ENCODE measurements at regions not wholly inside any gene's neighbourhood (a gene's known extent, or its start where the extent isn't known, plus 50 kb on each side); places are given as distances from the start of the nearest gene placed in this dataset.
"Not testable (repeated sequence)": the region's sequence is repeated elsewhere in the genome, so short reads cannot be mapped to it uniquely, and the experiment has no call there.

DNA sequence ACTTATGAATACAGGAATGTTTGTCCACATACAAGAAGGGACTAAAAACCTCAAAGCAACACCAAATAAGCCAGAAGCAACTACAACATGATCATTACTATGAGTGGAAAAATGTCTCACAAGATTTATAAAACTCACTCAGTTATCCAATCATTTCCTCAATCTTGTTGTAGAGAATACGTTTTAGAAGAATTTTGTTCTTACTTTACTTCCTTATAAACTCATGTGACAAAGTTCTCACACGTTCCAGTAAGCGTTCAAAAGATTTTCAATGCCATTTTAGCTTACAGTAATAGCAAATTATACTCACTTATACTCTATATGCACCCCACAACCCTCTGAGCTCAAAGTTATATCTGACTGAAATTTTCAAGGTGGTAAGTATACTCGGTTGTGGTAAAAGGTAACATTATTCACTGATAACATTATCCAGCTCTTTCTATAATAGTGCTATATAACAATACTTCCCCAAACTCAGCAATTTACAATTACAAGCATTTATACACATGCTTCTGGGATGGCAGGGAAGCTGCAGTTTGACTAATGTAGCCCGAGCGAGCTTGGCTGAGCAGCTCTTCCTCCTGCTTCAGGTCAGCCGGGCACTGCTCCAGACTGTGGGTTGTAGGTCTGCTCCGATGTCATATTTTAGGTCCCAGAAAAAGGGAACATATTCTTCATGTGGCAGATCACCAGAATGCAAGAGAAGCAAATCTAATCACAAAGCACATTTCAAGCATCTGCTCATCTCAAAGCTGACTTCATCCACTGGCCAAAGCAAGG lies 226.3 kb downstream of the RCHY1 start:
- H3K27ac ChIP-seq = no peak overlapping the region
- no peak for TF ChIP-seq CTCF (conservative IDR thresholded peaks at IDR 0.05)

DNA sequence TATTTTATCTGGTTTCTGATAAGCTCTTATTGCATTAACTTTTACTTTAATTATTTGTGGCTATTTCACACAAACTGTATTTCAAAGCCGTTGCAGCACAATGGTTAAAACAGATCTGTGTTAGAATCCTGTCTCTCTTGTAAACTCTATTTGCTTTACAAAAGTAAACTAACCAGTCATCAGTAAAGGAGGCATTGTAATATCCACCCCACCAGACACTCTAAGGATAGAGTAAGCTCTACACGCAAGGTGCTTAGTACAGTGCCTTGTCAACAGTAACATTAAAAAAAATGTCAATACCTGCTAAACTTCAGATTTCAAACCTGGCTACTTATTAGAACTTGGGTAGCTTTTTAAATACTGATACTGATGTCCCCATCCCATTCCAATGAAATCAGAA lies 228.4 kb downstream of the RCHY1 start:
- no peak for TF ChIP-seq CTCF (conservative IDR thresholded peaks at IDR 0.05)
- no peak overlapping the region for H3K27ac ChIP-seq

DNA sequence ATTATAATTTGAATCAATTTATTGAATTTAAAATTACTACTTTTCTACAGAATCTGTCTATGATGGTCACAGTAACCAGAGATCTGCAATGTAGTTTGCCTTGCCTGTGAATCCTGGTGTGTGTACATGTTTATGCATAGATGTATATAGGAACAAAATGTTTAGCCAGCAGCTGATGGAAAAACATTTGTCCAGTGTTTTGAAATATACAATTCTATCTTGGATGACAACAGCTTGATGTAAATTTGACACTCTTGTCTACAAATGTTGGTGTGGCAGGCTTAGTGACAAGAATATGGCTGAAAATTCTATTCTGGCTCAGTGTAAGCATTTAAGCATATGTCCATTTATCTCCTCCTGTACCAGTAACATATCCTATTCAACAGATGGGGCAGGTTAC lies 229.4 kb downstream of the RCHY1 start:
- H3K27ac ChIP-seq = no peak overlapping the region
- TF ChIP-seq CTCF (conservative IDR thresholded peaks at IDR 0.05) = no peak

- H3K27ac ChIP-seq = not testable (repeated sequence)
Measured at GRCh38 chr4:75280461-75280860, 233.7 kb downstream of the RCHY1 start.

GRCh38 chr4:75259306-75259705 lies 254.9 kb downstream of the RCHY1 start:
- peak overlapping the region; percentile 45; the same call in 1 of the 2 replicates for H3K27ac ChIP-seq
- no peak for TF ChIP-seq CTCF (conservative IDR thresholded peaks at IDR 0.05)

DNA sequence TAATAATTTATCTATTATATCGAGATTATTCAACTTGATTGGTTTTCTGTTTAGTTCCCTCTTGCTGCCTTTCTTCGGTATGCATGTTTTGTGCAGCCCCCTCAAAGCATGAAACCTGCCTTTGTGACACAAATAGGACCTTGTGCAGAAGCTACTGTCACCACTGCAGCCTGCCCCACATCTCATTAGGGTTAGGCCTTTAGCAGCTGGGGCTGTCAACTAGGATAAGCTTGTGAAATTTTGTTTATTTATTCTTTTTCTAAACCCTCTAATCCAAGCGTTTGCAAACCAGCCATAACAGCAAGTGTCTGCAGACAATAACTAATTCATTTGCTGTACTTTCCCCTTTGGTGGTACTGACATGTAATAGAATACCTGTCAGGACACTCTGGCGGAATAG lies 258.9 kb downstream of the RCHY1 start:
- TF ChIP-seq CTCF (conservative IDR thresholded peaks at IDR 0.05) = no peak
- H3K27ac ChIP-seq = no peak overlapping the region

DNA sequence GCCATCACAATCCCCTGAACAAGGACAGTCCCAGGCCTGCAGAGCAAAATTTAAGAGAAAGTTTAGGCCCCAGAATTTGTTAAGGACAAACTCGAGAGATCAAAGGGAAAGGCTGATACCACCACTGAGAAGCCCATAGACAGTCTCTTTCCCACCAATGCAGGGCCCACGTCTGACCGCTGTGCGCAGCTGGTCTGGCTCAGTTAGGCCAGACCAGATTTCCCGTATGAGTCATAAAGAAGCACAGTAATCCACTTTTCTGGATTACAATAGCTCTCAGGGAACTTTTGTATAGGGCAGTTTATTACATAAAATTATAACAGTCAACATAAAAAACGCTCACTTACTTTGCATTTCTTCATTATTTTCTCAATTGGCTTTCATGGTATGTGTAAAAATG lies 259.5 kb downstream of the RCHY1 start:
- no peak overlapping the region for H3K27ac ChIP-seq
- TF ChIP-seq CTCF (conservative IDR thresholded peaks at IDR 0.05) = no peak

- not testable (repeated sequence) for H3K27ac ChIP-seq
Measured at GRCh38 chr4:75253094-75253493, 261.1 kb downstream of the RCHY1 start.

- no peak for TF ChIP-seq CTCF (conservative IDR thresholded peaks at IDR 0.05)
- no peak overlapping the region for H3K27ac ChIP-seq
Measured at GRCh38 chr4:75251547-75251946, 262.7 kb downstream of the RCHY1 start.

Data from VCaP (cell line).